ENCODE measurements at regions not wholly inside any gene's neighbourhood (a gene's known extent, or its start where the extent isn't known, plus 50 kb on each side); places are given as distances from the start of the nearest gene placed in this dataset.

DNA sequence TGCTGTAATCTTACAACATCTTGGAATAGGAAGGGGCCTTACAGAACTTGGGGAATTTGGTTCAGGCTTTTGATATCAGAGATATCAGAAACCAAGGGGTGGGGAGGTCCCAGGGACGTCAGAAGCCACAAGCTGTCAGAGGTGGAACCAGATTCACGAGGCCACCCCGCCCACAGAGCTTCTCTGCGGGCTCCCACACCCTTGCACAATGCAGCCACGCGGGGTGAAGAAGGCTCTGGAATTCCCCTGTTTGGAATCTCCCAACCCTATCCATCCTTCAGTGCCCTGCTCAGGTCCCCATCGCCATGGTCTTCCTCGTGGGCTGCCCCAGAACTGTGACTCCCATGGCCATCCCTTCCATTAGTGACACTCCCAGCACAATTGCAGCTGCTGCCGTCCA, 247.1 kb upstream of the SHH start:
- no peak overlapping the region for H2AFZ ChIP-seq (ENCODE audit: low read depth, low read length, severe bottlenecking)
- H4K20me1 ChIP-seq (ENCODE audit: low read depth, low read length), result no peaks in the 10 kb centered on the region
- TF ChIP-seq EZH2phosphoT487 (conservative IDR thresholded peaks at IDR 0.05; ENCODE audit: low read length), result no peak
- H3K27ac ChIP-seq (ENCODE audit: low read depth, low read length), result no peak overlapping the region
- no peaks in the 10 kb centered on the region for H3K27me3 ChIP-seq (ENCODE audit: low read length)
- H3K36me3 ChIP-seq (ENCODE audit: low read length), result no peaks in the 10 kb centered on the region
- H3K4me2 ChIP-seq (ENCODE audit: low read depth, low read length, poor library complexity, severe bottlenecking), result no peak overlapping the region
- no peaks in the 10 kb centered on the region for H3F3A ChIP-seq (ENCODE audit: insufficient read depth)
- H3K4me3 ChIP-seq (ENCODE audit: insufficient read depth, low read length, poor library complexity, severe bottlenecking), result no peak overlapping the region
- no peaks in the 10 kb centered on the region for H3K9me3 ChIP-seq (ENCODE audit: insufficient read depth, low read length)
- no peaks in the 10 kb centered on the region for H3K9me2 ChIP-seq (replicated peaks; ENCODE audit: insufficient read depth, low read length)
- no peak overlapping the region for H3K9ac ChIP-seq (ENCODE audit: low read length)
- no peaks in the 10 kb centered on the region for H3K79me2 ChIP-seq (ENCODE audit: insufficient read depth, low read length)

DNA sequence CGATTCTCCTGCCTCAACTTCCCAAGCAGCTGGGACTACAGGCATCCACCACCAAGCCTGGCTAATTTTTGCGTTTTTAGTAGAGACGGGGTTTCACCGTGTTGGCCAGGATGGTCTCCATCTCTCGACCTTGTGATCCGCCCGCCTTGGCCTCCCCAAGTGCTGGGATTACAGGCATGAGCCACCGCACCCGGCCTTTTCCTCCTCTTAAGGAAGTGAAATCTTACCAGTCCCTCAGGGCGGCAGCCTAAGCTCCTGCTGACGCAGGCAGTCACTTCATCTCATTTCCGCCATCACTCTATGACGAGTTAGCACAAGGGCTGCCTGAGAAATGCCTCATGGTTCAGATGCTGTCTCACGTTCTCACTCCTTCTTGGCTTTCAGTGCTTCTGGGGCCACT, 246.0 kb upstream of the SHH start:
- no peak overlapping the region for H2AFZ ChIP-seq (ENCODE audit: low read depth, low read length, severe bottlenecking)
- H3F3A ChIP-seq (ENCODE audit: insufficient read depth), result no peaks in the 10 kb centered on the region
- no peaks in the 10 kb centered on the region for H3K9me2 ChIP-seq (replicated peaks; ENCODE audit: insufficient read depth, low read length)
- no peaks in the 10 kb centered on the region for H4K20me1 ChIP-seq (ENCODE audit: low read depth, low read length)
- no peak overlapping the region for H3K27ac ChIP-seq (ENCODE audit: low read depth, low read length)
- H3K27me3 ChIP-seq (ENCODE audit: low read length), result no peaks in the 10 kb centered on the region
- no peak overlapping the region for H3K4me2 ChIP-seq (ENCODE audit: low read depth, low read length, poor library complexity, severe bottlenecking)
- H3K4me3 ChIP-seq (ENCODE audit: insufficient read depth, low read length, poor library complexity, severe bottlenecking), result no peak overlapping the region
- no peaks in the 10 kb centered on the region for H3K36me3 ChIP-seq (ENCODE audit: low read length)
- H3K9me3 ChIP-seq (ENCODE audit: insufficient read depth, low read length), result no peaks in the 10 kb centered on the region
- H3K9ac ChIP-seq (ENCODE audit: low read length), result no peak overlapping the region
- TF ChIP-seq EZH2phosphoT487 (conservative IDR thresholded peaks at IDR 0.05; ENCODE audit: low read length) (no peak), CTCF (IDR thresholded peaks at IDR 0.05; ENCODE audit: insufficient read depth, low read length, poor library complexity, severe bottlenecking) (no peak)
- H3K79me2 ChIP-seq (ENCODE audit: insufficient read depth, low read length), result no peaks in the 10 kb centered on the region

DNA sequence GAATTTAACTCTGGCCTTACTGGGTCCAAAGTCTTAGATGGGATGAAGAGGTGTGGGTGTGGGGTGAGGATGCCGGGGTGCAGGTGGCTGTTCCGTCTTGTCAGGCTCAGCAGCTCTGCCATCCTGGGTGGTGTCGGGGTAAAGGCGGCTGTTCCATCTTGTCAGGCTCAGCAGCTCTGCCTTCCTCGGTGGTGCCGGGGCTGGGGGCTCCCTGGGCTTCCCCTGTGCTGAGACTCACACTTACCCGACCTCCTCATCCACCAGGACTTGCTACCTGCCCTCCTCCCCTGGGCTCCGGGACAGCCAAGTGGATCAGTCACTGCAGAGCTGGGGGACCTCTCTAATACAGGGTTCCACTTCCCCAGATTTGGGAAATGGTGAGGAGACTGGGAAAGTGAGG, 244.3 kb upstream of the SHH start:
- Histone ChIP-seq H2AFZ (ENCODE audit: low read depth, low read length, severe bottlenecking) (no peak overlapping the region), H4K20me1 (ENCODE audit: low read depth, low read length) (no peaks in the 10 kb centered on the region), H3F3A (ENCODE audit: insufficient read depth) (no peaks in the 10 kb centered on the region), H3K27me3 (ENCODE audit: low read length) (no peaks in the 10 kb centered on the region), H3K4me3 (ENCODE audit: insufficient read depth, low read length, poor library complexity, severe bottlenecking) (no peak overlapping the region), H3K79me2 (ENCODE audit: insufficient read depth, low read length) (no peaks in the 10 kb centered on the region), H3K27ac (ENCODE audit: low read depth, low read length) (no peak overlapping the region), H3K9me3 (ENCODE audit: insufficient read depth, low read length) (no peaks in the 10 kb centered on the region), H3K36me3 (ENCODE audit: low read length) (no peaks in the 10 kb centered on the region), H3K4me2 (ENCODE audit: low read depth, low read length, poor library complexity, severe bottlenecking) (no peak overlapping the region), H3K9me2 (replicated peaks; ENCODE audit: insufficient read depth, low read length) (no peaks in the 10 kb centered on the region), H3K9ac (ENCODE audit: low read length) (no peak overlapping the region)
- TF ChIP-seq CTCF (IDR thresholded peaks at IDR 0.05; ENCODE audit: insufficient read depth, low read length, poor library complexity, severe bottlenecking), result no peak
- TF ChIP-seq EZH2phosphoT487 (conservative IDR thresholded peaks at IDR 0.05; ENCODE audit: low read length), result no peak

DNA sequence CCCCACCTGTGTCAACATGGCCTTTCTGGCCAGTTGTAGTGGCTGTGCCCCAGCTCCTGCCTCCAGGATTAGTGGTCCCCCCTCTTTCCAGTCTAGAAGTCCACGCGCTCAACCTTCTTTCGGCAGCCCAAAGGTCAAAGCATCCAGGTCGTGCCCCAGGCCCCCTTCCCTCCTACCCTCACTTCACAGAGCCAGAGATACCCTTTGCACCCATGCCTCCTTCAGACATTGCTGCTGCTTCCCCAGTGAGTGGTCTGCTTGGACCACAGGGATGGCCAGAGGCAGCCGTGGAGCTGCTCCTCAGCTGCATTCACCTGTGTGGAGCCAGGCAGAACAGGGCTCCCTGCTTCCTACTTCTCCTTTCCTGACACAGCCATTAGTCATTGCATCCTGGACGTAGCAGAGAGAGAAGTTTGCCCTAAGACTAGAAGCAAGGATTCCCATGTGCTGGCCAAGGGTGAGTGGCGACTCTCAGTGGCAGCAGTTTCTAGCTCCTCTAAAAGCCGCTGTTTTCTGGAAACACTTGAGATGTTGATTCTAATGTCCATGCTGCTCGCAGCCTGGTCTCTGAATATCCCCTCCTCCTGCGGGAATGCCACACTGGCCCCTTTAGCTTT, 243.1 kb upstream of the SHH start:
- Histone ChIP-seq H3K4me3 (ENCODE audit: insufficient read depth, low read length, poor library complexity, severe bottlenecking) (no peak overlapping the region), H3K79me2 (ENCODE audit: insufficient read depth, low read length) (no peaks in the 10 kb centered on the region), H3K9ac (ENCODE audit: low read length) (no peak overlapping the region), H3K27ac (ENCODE audit: low read depth, low read length) (no peak overlapping the region), H3K27me3 (ENCODE audit: low read length) (no peaks in the 10 kb centered on the region), H2AFZ (ENCODE audit: low read depth, low read length, severe bottlenecking) (no peak overlapping the region), H3F3A (ENCODE audit: insufficient read depth) (no peaks in the 10 kb centered on the region), H3K36me3 (ENCODE audit: low read length) (no peaks in the 10 kb centered on the region), H4K20me1 (ENCODE audit: low read depth, low read length) (no peaks in the 10 kb centered on the region), H3K9me3 (ENCODE audit: insufficient read depth, low read length) (no peaks in the 10 kb centered on the region), H3K4me2 (ENCODE audit: low read depth, low read length, poor library complexity, severe bottlenecking) (no peak overlapping the region), H3K9me2 (replicated peaks; ENCODE audit: insufficient read depth, low read length) (no peaks in the 10 kb centered on the region)
- TF ChIP-seq EZH2phosphoT487 (conservative IDR thresholded peaks at IDR 0.05; ENCODE audit: low read length), result no peak
- TF ChIP-seq CTCF (IDR thresholded peaks at IDR 0.05; ENCODE audit: insufficient read depth, low read length, poor library complexity, severe bottlenecking), result no peak
